Retinal pigment epithelial cell (primary cell): ENCODE measurements at regions not wholly inside any gene's neighbourhood (a gene's known extent, or its start where the extent isn't known, plus 50 kb on each side); places are given as distances from the start of the nearest gene placed in this dataset.

Experiments
- DNase-seq: peaks from one replicate; pipeline ENCODE4 v3.0.0-alpha.2; 2010; ENCODE audit warnings: low read depth
- H3K4me3 ChIP-seq: 2 replicates; pipeline ENCODE4 v1.5.1; 2011; ENCODE audit warnings: mild to moderate bottlenecking, low read length, control low read depth, moderate library complexity
- TF ChIP-seq, protein P1 (sequence below): conservative IDR thresholded peaks from 2 replicates; pipeline ENCODE4 v1.5.1; 2011; ENCODE audit warnings: low read depth, low read length, control low read depth, inconsistent platforms

DNA sequence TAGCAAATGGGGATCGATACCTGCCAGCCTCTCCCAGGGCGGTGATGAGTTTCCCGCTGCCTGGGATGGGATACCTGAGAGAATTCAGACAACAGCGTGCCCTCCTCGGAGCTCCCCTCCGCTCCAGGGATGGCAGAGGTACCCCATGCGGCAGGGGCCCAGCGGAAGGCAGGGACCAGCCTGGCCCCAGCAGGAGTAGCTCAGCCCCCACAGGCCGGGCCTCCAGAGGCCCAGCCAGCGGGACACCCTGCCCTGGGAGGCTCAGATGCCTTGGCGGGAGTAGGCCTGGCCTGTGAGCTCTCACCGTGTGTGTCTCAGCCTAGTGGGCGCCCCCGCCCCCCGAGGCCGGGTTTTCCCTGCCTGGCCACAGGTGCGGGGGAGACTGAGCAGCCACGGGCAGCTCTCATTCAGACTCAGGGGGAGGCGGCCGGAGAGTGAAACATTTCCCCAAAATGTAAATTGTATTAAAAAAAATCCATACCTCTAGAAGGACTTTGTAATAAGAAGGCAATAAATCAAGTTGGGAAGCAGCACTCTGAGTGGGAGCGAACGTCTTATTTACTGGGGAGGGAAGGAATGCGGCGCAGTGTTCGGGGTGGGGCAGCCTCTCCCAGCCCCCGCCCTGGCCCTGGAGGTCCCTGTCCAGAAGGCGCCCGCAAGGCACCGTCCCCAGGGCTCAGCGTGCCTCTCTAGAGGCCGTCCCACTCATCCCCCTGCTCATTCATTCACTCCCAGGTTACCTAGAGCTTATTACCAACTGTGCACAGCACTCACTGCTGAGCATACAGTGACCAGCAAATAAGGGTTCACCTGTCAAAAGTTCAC is 888.0 kb downstream of the BRD1 start:
- H3K4me3 ChIP-seq, result no peak overlapping the region
- TF ChIP-seq, protein P1, sequence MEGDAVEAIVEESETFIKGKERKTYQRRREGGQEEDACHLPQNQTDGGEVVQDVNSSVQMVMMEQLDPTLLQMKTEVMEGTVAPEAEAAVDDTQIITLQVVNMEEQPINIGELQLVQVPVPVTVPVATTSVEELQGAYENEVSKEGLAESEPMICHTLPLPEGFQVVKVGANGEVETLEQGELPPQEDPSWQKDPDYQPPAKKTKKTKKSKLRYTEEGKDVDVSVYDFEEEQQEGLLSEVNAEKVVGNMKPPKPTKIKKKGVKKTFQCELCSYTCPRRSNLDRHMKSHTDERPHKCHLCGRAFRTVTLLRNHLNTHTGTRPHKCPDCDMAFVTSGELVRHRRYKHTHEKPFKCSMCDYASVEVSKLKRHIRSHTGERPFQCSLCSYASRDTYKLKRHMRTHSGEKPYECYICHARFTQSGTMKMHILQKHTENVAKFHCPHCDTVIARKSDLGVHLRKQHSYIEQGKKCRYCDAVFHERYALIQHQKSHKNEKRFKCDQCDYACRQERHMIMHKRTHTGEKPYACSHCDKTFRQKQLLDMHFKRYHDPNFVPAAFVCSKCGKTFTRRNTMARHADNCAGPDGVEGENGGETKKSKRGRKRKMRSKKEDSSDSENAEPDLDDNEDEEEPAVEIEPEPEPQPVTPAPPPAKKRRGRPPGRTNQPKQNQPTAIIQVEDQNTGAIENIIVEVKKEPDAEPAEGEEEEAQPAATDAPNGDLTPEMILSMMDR, result no peak
- no peak for DNase-seq

DNA sequence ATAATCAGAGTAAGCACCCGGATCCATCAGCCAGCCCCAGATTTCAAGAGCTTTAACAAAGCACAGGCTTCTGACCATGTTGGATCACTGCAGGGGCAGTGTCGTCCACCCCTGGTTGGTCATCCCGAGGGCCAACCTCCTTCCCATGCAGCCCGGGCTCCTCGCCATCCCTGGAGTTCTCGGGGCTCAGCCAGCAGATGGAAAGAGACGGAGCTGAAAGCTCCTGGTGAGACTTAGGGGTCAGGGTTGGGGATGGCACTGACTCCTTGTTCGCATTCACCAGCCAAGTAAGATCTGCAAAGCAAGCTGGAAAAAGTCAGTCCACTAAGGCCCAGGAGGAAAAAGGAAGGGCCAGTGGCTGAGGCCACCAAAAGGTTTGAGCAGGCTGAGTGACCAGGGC is 888.9 kb downstream of the BRD1 start:
- DNase-seq, result no peak
- TF ChIP-seq, protein P1, result no peak
- no peak overlapping the region for H3K4me3 ChIP-seq

DNA sequence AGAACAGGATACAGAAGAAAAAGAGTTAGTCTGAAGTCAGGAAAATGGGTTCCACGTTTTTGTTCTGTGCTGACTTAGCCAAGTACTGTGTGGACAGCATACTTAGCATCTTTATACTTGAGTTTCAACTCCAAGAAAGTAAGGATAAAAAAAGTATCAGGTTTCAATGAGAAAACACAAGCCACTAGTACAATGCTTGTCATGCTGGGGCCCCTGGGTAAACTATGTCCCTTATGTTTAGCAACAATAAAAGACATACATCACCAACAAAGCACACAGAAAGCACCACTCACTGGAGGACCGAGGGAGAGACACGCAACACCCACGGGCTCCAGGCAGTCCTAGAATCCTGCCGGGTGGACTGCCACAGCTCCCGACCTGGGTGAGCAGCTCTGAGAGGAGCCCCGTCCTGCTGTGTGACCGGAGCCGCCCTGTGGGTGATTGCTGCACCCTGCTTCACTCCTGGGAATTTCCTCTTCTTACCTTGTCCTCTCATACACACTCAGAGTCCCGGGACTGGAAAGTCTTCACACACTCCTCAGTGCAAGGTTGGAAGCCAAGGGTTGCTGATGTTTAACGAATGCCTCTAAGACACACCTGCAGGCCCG is 890.5 kb downstream of the BRD1 start:
- TF ChIP-seq, protein P1, result no peak
- no peak overlapping the region for H3K4me3 ChIP-seq
- DNase-seq, result no peak

DNA sequence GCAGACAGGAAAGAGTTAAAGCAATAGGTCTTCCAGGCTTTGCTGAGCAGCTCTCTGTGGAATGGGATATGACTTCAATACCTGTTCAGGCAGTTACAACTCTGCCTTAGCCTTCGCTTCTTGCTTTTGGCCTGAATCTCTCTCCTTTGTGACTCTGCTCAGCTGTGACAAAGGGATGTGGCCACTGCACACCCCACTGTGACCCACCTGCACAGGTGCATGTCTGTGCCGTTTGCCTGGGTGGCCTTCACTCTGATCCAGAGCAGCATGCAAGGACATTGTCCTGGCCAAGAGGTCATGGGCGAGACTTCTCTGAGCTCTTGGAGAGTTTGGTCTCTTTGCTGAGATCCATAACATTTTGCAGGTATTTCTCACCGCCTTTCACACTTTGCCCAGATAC is 891.3 kb downstream of the BRD1 start:
- no peak for DNase-seq

DNA sequence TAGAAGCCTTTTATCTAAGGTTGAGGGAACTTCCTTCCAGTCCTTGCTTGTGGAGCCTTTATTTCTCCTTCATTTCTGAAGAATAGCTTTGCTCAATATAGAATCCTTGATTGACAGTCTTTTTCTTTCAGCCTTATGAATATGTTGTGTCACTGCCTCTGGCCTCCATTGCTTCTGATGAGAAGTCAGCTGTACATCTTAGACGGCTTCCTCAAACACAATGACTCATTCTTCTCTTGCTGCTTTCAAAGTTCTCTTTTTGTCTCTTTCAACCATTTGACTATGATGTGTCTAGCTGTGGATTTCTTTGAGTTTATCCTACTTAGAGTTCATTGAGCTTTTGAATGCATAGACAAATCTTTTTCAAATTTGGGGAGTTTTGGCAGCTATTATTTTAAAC is 893.2 kb downstream of the BRD1 start:
- TF ChIP-seq, protein P1, result no peak
- no peak overlapping the region for H3K4me3 ChIP-seq
- no peak for DNase-seq

More for the DNA sequence above, 891.3 kb downstream of the BRD1 start:
- TF ChIP-seq, protein P1, result no peak
- no peak overlapping the region for H3K4me3 ChIP-seq

DNA sequence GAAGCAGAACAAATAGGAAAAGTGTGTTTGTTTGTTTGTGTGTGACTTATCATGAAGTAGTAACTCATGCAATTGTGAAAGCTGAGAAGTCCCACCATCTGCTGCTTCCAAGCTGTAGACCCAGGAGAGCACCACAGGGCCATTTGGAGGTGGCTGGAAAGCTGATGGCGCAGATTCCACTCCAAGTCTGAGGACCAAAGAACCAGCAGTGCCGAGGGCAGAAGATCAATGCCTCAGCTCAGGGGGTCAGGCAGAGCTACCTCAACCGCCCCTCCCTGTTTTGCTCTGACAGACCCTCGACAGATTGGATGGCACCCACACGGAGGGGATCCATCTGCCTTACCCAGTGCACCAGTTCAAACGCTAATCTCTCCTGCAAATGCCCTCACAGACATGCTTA is 896.2 kb downstream of the BRD1 start:
- TF ChIP-seq, protein P1, result no peak
- no peak overlapping the region for H3K4me3 ChIP-seq
- DNase-seq, result no peak

DNA sequence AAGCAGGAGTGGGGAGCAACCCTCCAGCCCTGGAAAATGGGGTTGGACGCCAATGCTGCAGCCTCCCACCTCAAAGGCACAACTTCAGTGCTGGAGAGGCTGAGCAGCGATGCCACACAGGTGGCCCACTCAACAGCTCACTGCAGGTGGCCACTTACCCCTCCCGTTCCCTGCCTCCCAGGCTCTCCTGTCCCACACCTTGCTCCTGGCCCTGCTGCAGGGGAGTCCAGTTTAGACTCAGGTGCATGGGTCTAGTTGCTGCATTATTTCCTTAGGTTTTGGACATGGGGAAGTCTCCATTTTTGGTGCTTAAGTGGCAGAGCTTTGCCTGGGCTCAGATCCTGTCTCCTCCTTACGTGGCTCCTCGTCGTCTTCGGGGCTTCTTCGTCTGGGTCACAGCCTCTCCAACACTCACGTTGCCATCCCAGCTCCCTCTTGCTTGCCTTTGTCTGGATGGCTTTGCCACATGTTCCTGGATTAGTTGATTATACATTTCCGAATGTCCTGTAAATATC is 898.3 kb downstream of the BRD1 start:
- no peak overlapping the region for H3K4me3 ChIP-seq
- TF ChIP-seq, protein P1, result no peak
- DNase-seq, result no peak
